H1 (cell line): ENCODE measurements at regions not wholly inside any gene's neighbourhood (a gene's known extent, or its start where the extent isn't known, plus 50 kb on each side); places are given as distances from the start of the nearest gene placed in this dataset.

Experiments used
- BRCA1 ChIP-seq: IDR thresholded peaks from 2 replicates; pipeline ENCODE4 v1.6.1; 2012; ENCODE audit warnings: low read depth, low read length, improper control_type of control experiment
- CTBP2 ChIP-seq: IDR thresholded peaks from 2 replicates; pipeline ENCODE4 v1.7.0; 2011; ENCODE audit warnings: borderline replicate concordance, mild to moderate bottlenecking, moderate library complexity, mixed read lengths, low read length; ENCODE audit not compliant: insufficient read depth, insufficient read length
- NRF1 ChIP-seq: IDR thresholded peaks from 2 replicates; pipeline ENCODE4 v1.6.1; 2011; ENCODE audit warnings: mild to moderate bottlenecking, low read depth, low read length, improper control_type of control experiment
- RBBP5 ChIP-seq: IDR thresholded peaks from 2 replicates; pipeline ENCODE4 v1.7.1; 2012; ENCODE audit warnings: low read depth, mild to moderate bottlenecking, inconsistent platforms, low read length, moderate library complexity, borderline replicate concordance
- ZNF274 ChIP-seq: IDR thresholded peaks from 2 replicates; pipeline ENCODE4 v1.7.0; 2012; ENCODE audit warnings: low read length, borderline replicate concordance; ENCODE audit errors: extremely low read depth
- TF ChIP-seq, protein P1 (sequence below): IDR thresholded peaks from 2 replicates; pipeline ENCODE4 v1.6.1; 2011; ENCODE audit warnings: low read length, improper control_type of control experiment

- TF ChIP-seq ZNF274: no peak
- TF ChIP-seq NRF1: no peak
- no peak for TF ChIP-seq BRCA1
- TF ChIP-seq RBBP5: no peak
- TF ChIP-seq CTBP2: no peak
- TF ChIP-seq, protein P1, sequence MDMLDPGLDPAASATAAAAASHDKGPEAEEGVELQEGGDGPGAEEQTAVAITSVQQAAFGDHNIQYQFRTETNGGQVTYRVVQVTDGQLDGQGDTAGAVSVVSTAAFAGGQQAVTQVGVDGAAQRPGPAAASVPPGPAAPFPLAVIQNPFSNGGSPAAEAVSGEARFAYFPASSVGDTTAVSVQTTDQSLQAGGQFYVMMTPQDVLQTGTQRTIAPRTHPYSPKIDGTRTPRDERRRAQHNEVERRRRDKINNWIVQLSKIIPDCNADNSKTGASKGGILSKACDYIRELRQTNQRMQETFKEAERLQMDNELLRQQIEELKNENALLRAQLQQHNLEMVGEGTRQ: no peak
- TF ChIP-seq, all 59 proteins: peak for 0
Measured at GRCh38 chr10:8424555-8425211, 370.2 kb downstream of the GATA3 start (continued).
